Left ventricle myocardium inferior (tissue), 1 donor: ENCODE measurements at regions not wholly inside any gene's neighbourhood (a gene's known extent, or its start where the extent isn't known, plus 50 kb on each side); places are given as distances from the start of the nearest gene placed in this dataset.

Experiments
- DNase-seq: peaks from one replicate; pipeline ENCODE4 v3.0.0-alpha.2; 2020
- H3K27ac ChIP-seq: fragments of 200-600 bp; replicated peaks from 2 replicates; pipeline ENCODE4 v1.8.0; 2021
- H3K27me3 ChIP-seq: fragments of 200-600 bp; 2 replicates; pipeline ENCODE4 v1.8.0; 2021; ENCODE audit warnings: low read depth
- H3K36me3 ChIP-seq: fragments of 200-600 bp; 2 replicates; pipeline ENCODE4 v1.8.0; 2021
- H3K4me1 ChIP-seq: fragments of 200-600 bp; 2 replicates; pipeline ENCODE4 v1.8.0; 2021
- H3K4me3 ChIP-seq: fragments of 200-600 bp; 2 replicates; pipeline ENCODE4 v1.8.0; 2021; ENCODE audit warnings: mild to moderate bottlenecking, moderate library complexity
- H3K9me3 ChIP-seq: fragments of 200-600 bp; replicated peaks from 2 replicates; pipeline ENCODE4 v1.8.0; 2021
- intact Hi-C: fragments of 100-400 bp; cut with micrococcal nuclease; formaldehyde crosslinking; loops from one replicate; pipeline ENCODE4 v1.11.0; 2022
- TF ChIP-seq, protein P1 (sequence below): fragments of 200-600 bp; IDR thresholded peaks from 2 replicates; pipeline ENCODE4 v1.8.0; 2021; ENCODE audit warnings: antibody characterized with exemption, mild to moderate bottlenecking, borderline replicate concordance
- donor health status: DM: no; HTN: yes; CAD: no; lungs with severe emphysema.

GRCh38 chr3:150293401-150294001 is 114.6 kb upstream of the TSC22D2 start:
- TF ChIP-seq, protein P1, sequence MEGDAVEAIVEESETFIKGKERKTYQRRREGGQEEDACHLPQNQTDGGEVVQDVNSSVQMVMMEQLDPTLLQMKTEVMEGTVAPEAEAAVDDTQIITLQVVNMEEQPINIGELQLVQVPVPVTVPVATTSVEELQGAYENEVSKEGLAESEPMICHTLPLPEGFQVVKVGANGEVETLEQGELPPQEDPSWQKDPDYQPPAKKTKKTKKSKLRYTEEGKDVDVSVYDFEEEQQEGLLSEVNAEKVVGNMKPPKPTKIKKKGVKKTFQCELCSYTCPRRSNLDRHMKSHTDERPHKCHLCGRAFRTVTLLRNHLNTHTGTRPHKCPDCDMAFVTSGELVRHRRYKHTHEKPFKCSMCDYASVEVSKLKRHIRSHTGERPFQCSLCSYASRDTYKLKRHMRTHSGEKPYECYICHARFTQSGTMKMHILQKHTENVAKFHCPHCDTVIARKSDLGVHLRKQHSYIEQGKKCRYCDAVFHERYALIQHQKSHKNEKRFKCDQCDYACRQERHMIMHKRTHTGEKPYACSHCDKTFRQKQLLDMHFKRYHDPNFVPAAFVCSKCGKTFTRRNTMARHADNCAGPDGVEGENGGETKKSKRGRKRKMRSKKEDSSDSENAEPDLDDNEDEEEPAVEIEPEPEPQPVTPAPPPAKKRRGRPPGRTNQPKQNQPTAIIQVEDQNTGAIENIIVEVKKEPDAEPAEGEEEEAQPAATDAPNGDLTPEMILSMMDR: no peak
- H3K27me3 ChIP-seq: no peaks in the 10 kb centered on the region
- H3K4me3 ChIP-seq: no peak overlapping the region
- no peaks in the 10 kb centered on the region for H3K4me1 ChIP-seq
- H3K27ac ChIP-seq: no peak overlapping the region
- no peaks in the 10 kb centered on the region for H3K36me3 ChIP-seq
- peaks cover 6% of the 10 kb centered on the region for H3K9me3 ChIP-seq
- no peak for DNase-seq
- intact Hi-C loops: no loop called here

DNA sequence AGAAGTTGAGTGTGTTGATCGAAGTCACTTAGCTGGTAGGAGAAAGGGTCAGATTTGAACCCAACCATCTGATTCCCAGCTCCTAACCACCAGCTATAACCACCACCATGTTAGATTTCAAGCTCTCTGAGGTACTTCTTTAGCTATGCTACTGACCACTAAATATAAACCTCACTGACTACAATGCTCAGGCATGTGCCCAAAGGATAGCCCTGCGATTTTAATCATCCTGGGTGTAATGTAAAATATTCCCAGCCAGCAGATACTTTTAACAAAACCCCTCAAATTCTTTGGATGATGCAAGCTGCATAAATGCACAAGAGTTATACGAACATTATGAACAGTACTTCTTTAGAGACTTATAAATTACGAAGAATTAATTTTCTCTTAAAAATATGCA is 115.2 kb upstream of the TSC22D2 start:
- peaks cover 6% of the 10 kb centered on the region for H3K9me3 ChIP-seq
- H3K27ac ChIP-seq: no peak overlapping the region
- intact Hi-C loops: no loop called here
- no peak overlapping the region for H3K4me3 ChIP-seq
- no peaks in the 10 kb centered on the region for H3K36me3 ChIP-seq
- TF ChIP-seq, protein P1: no peak
- no peaks in the 10 kb centered on the region for H3K27me3 ChIP-seq
- H3K4me1 ChIP-seq: no peaks in the 10 kb centered on the region
- DNase-seq: no peak

DNA sequence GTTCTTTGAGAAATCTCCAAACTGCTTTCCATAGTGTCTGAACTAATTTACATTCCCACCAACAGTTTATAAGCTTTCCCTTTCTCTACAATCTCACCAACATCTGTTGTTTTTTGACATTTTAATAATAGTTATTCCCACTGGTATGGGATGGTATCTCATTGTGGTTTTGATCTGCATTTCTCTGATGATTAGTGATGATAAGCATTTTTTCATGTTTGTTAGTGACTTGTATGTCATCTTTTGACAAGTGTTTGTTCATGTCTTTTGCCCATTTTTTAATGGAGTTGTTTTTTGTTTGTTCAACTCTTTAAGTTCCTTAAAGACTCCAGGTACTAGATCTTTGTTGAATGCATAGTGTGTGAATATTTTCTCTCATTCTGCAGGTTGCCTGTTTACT is 116.6 kb upstream of the TSC22D2 start:
- intact Hi-C loops: no loop called here
- TF ChIP-seq, protein P1: no peak
- no peak for DNase-seq
- Histone ChIP-seq H3K9me3 (peaks cover 6% of the 10 kb centered on the region), H3K27me3 (no peaks in the 10 kb centered on the region), H3K4me1 (no peaks in the 10 kb centered on the region), H3K36me3 (no peaks in the 10 kb centered on the region), H3K4me3 (no peak overlapping the region), H3K27ac (no peak overlapping the region)

- intact Hi-C loops: loop anchor here (5.0 kb wide), 1 partner anchor 211 kb away; no protein-coding TSS in a partner anchor
- no peak for DNase-seq
- H3K27me3 ChIP-seq: no peaks in the 10 kb centered on the region
- no peaks in the 10 kb centered on the region for H3K36me3 ChIP-seq
- H3K27ac ChIP-seq: no peak overlapping the region
- peaks cover 16% of the 10 kb centered on the region for H3K9me3 ChIP-seq
- TF ChIP-seq, protein P1: peak; percentile 70
- H3K4me3 ChIP-seq: no peak overlapping the region
- no peaks in the 10 kb centered on the region for H3K4me1 ChIP-seq
Measured at GRCh38 chr3:150286390-150287147, 121.5 kb upstream of the TSC22D2 start.

GRCh38 chr3:150285601-150286000 is 122.5 kb upstream of the TSC22D2 start:
- H3K36me3 ChIP-seq: no peaks in the 10 kb centered on the region
- TF ChIP-seq, protein P1: no peak
- no peaks in the 10 kb centered on the region for H3K27me3 ChIP-seq
- no peak overlapping the region for H3K4me3 ChIP-seq
- no peak for DNase-seq
- no peaks in the 10 kb centered on the region for H3K4me1 ChIP-seq
- H3K9me3 ChIP-seq: peaks cover 16% of the 10 kb centered on the region
- intact Hi-C loops: loop anchor here (5.0 kb wide), 1 partner anchor 212 kb away; no protein-coding TSS in a partner anchor
- H3K27ac ChIP-seq: no peak overlapping the region
